GM13976 (cell line): ENCODE measurements at regions not wholly inside any gene's neighbourhood (a gene's known extent, or its start where the extent isn't known, plus 50 kb on each side); places are given as distances from the start of the nearest gene placed in this dataset.

Experiments used
- DNase-seq: peaks from one replicate; pipeline ENCODE4 v3.0.0; 2012; ENCODE audit warnings: low spot score
- in situ Hi-C: fragments of 300-500 bp; cut with MboI; formaldehyde crosslinking; loops from one replicate; pipeline ENCODE4 v1.12.0; 2022; ENCODE audit warnings: low sequenced_read_pairs, mixed read lengths, inconsistent platforms; ENCODE audit not compliant: unreplicated experiment
- TF ChIP-seq, protein P1 (sequence below): IDR thresholded peaks from 2 replicates; pipeline ENCODE4 v1.5.1; 2012; ENCODE audit warnings: borderline replicate concordance, mild to moderate bottlenecking; ENCODE audit not compliant: insufficient read depth; ENCODE audit errors: extremely low read depth, missing control alignments, control extremely low read depth

DNA sequence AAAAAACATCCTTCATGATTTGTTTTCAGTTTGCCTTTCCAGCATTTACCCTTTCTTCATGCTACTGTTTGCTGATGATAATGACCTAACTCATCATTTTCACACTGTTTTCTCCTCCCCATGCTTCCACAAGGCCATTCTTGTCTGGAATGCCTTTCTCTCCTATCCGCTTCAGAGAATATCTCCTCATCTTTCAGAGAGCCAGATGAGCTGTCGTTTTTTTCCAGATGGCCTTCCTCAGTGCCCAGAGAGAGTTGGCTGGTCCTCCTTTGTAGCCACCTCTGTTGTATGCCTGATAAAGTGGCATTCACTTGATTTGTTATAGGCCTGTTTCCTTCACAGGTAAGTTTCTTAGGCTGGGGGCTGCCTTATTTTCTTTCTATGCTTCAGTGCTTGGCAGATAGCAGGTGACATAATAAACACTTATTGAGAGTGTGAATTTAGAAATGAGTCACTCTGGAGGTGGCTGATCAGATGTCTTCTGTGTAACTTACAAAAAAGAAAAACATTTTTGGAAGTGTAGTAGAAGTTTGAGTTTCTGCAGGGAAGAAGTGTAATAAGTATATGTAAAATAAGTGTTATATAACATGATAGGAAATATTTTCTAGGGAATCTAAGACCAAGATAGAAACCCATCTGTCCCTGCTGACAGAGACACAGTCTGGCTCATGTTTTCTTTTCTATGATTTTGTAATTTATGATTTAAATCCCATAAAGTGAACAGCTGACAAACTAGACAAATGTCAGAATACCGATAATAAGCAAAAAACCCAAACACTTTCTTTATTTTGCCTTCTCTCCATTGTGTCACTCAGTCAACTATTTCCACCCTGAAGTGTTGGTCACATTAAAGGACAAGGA lies 174.5 kb downstream of the DACT1 start:
- TF ChIP-seq, protein P1, sequence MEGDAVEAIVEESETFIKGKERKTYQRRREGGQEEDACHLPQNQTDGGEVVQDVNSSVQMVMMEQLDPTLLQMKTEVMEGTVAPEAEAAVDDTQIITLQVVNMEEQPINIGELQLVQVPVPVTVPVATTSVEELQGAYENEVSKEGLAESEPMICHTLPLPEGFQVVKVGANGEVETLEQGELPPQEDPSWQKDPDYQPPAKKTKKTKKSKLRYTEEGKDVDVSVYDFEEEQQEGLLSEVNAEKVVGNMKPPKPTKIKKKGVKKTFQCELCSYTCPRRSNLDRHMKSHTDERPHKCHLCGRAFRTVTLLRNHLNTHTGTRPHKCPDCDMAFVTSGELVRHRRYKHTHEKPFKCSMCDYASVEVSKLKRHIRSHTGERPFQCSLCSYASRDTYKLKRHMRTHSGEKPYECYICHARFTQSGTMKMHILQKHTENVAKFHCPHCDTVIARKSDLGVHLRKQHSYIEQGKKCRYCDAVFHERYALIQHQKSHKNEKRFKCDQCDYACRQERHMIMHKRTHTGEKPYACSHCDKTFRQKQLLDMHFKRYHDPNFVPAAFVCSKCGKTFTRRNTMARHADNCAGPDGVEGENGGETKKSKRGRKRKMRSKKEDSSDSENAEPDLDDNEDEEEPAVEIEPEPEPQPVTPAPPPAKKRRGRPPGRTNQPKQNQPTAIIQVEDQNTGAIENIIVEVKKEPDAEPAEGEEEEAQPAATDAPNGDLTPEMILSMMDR = no peak
- peak; percentile 34 for DNase-seq
- in situ Hi-C loops = no loop called here

DNA sequence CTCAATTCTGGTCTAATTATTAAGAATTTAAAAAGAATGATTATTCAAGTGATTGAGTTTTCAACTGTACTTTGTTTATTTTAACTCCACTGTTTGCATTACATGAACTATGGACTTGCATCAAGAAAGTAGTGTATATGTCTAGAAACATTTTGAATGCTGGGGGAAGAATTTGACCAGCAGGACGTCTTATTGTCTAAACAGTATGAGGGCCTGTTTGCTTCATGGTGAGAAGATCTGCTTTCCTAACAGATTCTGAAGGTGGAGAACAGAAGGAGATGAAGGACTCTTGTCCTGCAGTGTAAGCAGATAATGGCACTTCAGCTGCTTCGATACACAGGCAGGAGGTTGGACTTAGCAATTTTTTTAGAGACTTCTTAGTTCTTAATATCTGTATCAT lies 176.0 kb downstream of the DACT1 start:
- in situ Hi-C loops = no loop called here
- TF ChIP-seq, protein P1 = no peak
- no peak for DNase-seq

DNA sequence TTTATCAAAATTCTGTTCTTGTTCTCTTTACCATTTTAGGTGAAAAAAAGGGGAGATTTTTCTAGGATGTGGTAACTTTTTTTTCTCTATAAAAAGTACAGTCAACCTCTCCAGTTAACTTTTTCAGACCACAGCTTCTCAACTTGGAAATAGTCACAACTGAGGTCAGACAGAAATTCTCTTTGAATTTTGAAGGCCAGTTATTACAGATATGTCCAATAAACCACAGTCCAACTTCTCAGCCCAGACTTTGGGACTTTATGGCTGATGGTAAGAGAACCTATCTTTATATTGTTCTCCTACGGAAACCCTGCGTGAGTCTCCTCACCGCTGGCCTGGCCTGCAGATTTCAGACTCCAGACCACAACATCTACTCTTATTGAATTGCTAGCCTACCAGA lies 176.7 kb downstream of the DACT1 start:
- DNase-seq = no peak
- in situ Hi-C loops = no loop called here
- TF ChIP-seq, protein P1 = no peak

DNA sequence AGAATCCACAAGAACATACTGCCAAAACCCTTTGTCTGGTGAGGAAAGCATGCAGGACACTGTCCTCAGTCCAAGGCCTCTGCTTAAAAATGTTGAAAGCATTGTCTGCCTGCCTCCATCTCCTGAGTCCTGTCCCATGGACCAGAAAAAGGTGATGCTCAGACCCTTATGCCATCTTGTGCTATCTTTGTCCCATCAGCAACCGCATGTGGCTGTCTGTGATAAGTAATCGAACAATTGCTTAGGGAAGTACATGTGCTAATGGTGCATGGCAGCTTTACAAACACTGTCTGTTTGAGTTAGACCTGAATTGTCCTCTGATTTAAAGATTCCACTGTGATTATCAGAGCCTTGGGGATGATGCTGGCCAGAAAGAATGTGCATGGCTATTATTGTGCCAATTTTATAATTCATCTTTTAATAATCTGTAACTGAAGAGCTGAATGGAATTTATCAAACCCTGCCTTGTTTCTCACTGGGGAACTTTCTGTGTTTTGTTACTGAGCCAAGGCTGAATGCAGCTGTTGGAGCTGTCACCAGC lies 177.5 kb downstream of the DACT1 start:
- TF ChIP-seq, protein P1 = no peak
- no peak for DNase-seq
- in situ Hi-C loops = no loop called here

DNA sequence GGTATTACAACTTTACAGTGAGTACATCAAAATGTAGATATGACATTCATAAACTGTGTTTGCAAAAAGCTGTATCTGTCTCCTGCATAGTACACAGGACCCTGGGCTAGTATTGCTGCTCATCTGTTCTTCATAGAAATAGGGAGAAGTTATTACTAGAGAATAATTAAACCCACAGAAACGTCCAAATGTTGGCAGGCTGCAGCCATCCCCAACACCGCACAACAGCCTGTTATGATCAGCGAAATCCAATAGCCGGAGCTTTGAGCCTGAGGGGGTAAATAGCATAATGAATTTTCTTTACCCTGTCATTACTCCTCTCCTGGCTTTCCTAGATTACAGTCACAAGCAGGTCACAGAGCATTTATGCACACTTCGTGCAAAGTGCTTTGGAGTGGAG lies 178.0 kb downstream of the DACT1 start:
- DNase-seq = no peak
- TF ChIP-seq, protein P1 = no peak
- in situ Hi-C loops = no loop called here

DNA sequence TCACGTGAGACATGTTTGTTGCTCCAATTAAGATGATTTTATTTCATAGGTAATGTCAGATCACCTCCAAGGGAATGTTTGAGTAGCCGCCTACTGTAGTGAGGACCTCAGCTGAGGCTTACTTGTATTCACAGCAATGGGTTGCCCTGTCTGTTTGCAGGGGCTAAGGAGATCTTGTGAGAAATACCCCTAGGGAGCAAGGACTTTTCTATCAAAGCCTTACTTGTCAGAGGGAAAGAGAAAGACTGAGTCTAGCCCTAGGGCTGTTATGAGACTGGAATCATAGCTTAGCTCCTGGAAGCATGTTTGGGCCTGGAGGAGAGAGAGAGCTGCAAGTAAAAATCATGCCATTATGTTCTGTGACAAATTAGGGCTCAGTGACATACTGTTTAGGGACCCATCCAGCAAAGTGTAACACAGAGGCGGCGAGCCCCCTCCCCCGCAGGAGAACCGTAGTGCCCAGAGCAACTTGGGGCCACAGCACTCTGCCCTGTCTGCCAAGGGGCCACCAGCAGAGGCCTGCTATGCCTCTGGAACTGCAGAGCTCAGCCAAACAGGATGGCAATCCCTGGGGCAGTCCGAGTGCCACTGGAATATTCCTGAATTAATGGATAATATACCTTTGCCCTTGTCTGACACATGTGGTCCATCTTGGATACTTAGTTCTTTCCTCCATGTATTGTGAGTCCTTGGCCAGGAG lies 178.8 kb downstream of the DACT1 start:
- TF ChIP-seq, protein P1 = no peak
- no peak for DNase-seq
- in situ Hi-C loops = no loop called here
